ENCODE measurements at regions not wholly inside any gene's neighbourhood (a gene's known extent, or its start where the extent isn't known, plus 50 kb on each side); places are given as distances from the start of the nearest gene placed in this dataset.

- TF ChIP-seq, protein P1, sequence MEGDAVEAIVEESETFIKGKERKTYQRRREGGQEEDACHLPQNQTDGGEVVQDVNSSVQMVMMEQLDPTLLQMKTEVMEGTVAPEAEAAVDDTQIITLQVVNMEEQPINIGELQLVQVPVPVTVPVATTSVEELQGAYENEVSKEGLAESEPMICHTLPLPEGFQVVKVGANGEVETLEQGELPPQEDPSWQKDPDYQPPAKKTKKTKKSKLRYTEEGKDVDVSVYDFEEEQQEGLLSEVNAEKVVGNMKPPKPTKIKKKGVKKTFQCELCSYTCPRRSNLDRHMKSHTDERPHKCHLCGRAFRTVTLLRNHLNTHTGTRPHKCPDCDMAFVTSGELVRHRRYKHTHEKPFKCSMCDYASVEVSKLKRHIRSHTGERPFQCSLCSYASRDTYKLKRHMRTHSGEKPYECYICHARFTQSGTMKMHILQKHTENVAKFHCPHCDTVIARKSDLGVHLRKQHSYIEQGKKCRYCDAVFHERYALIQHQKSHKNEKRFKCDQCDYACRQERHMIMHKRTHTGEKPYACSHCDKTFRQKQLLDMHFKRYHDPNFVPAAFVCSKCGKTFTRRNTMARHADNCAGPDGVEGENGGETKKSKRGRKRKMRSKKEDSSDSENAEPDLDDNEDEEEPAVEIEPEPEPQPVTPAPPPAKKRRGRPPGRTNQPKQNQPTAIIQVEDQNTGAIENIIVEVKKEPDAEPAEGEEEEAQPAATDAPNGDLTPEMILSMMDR (IDR thresholded peaks at IDR 0.05): no peak
- no peak for TF ChIP-seq EZH2 (IDR thresholded peaks at IDR 0.05; ENCODE audit: borderline replicate concordance, insufficient read depth, low read depth, low read length, poor library complexity, severe bottlenecking)
Measured at GRCh38 chr12:77324763-77325468, 259.5 kb upstream of the E2F7 start.
